Stimulated activated CD4-positive, alpha-beta T cell treated with anti-CD3 and anti-CD28 coated beads, Interleukin-15, amount 100 ng/mL, for 48 hours (primary cell): ENCODE measurements at regions not wholly inside any gene's neighbourhood (a gene's known extent, or its start where the extent isn't known, plus 50 kb on each side); places are given as distances from the start of the nearest gene placed in this dataset.

Source experiments
- DNase-seq, 2 donors: peaks; one replicate each; pipeline ENCODE4 v3.0.0-alpha.2; 2020; ENCODE audit warnings: low read depth in 2 of 2

DNA sequence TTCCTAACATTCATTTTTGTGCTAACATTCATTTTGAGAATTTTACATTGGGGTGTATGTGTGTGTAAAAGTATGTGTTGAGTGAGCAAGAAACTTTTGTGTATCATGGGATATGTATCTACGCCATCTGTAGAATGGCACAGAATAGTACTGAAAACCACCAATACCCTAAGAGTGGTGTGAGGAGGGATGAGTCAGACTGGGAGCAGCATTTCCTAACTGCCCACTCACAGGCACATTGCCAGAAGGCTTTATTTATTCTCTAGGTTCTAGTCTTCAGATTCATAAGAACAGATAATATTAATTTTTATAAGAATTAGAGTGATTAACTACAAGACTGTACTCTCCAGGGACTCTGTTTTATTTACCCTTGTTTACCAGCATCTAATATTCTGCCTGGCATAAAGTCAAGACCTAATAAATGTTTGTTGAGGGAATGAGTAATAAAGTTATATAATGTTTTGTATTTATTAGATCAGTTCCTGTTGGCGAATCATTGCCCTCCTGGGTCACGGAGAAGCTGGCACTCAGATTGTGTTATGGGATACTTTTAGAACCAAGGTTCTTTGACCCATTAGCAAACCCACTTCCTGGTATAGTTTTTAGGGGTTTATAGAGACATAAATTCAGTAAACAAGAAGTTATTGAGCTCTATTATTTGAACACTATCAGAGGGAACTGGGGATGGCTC is 159.1 kb upstream of the PPP2R2B start:
- DNase-seq = no peak

DNA sequence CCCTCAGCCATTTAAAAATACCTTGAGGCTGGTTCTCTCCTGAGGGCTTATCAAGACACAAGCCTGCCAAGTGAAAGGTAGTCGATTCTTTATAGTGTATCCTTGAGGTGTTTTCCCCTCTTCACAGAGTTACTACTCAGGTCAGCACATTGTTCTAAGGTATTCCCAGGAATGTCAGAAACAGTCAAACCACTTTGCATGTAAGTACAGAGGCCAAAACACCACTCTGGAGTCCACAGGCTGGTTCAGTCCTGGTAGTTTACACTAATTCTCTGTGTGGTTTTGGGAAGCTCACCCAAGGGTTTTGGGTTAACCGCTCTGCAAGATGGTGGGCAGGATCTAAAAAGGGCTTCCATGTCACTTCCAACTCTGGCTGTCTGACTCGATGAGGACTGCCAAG is 162.3 kb upstream of the PPP2R2B start:
- DNase-seq = no peak

DNA sequence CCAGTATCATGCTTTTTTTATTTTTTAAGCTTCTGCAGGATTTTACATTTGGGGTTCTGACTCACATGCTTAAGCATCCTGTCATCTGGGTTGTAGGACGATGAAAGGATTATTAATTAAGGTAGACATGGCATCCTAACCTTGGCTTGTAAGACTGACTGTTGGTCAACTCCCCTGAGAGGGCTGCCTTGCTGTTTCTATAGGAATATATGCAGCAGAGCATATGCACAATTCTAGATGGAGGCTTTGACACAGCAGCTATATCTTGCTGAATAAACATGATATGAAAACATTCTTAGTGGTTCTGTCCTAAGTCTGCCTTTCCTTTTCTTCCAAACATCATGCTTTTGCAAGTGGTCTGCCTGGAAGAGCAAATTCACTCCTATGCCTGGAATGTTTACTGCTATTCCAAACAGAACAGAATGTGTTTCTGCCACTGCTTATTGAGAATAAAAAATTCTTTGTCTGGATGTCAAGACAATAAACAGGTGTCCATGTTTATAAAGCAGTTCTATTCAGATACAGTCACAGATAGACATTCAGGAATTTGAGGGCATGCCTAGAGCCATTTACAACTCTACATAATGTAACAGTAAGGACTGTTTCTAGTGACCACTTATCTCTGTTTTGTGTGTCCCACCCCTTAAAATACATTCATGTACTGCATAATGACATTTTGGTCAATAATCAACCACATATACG is 166.2 kb upstream of the PPP2R2B start:
- DNase-seq = no peak

DNA sequence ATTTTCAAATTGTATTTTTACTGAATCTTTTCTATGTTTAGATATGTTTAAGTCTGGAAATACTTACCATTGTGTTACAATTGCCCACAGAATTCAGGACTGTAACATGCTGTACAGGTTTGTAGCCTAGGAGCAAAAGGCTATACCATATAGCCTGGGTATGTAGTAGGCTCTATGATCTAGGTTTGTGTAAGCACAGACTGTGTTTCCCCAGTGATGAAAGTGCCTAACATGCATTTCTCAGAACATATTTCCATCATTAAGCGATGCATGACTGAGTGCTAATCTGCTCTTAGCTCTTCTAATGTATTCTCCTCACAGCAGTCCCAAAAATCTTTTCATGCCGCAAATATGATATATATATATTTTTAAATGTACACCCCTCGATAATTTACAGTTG is 166.7 kb upstream of the PPP2R2B start:
- DNase-seq = no peak

DNA sequence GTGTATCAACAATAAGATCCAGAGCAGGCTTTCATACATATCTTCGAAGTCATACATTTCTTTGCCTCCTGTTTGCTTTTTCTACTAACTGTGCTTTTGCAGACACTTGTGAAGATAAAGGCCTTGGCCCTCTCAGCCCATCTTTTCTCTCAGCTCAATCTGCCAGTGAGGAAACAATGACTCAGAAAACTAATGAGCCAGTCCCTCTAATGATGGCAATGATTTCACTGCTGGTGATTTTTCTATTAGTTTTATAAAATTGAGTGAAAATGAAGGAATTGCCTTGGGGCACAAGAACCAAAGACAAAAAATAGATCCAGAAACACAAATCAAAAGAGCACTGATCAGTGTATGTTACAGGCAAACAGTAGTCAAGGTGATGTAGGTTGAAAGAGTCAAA is 167.7 kb upstream of the PPP2R2B start:
- no peak for DNase-seq

DNA sequence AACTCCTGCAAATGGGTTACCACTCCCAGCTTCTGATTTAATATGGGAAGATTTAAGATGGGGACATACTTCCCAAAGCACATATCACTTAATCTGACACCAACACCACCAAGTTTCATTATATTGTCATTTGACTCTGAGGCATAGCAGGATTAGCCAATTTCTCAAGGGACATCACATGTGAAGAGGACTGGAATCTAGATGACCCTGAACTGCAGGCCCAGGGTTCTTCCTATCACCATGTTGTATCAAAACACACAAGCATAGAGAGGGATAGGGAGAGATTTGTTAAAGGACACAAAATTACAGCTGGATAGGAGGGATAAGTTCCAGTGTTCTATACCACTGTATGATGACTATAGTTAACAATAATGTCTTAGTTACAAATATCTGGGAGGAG is 168.3 kb upstream of the PPP2R2B start:
- DNase-seq = no peak

DNA sequence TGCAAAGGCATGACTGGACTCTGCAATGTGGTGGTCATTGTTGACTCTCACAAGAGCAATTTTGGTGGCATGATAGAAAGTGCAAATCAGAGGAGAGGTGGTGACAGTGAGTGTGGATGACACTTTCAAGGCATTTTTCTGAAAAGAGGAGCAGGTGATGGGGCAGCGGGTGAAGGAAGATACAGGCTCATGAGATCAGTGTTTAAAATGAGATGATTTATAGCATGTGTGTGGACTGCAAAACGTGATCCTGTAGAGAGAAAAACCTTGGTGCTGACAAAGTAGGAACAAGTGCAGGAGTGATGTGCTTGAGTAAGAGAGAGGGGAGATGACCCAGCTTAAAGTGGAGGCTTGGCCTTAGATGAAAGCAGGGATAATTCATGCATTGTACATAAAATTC is 171.2 kb upstream of the PPP2R2B start:
- DNase-seq = no peak

DNA sequence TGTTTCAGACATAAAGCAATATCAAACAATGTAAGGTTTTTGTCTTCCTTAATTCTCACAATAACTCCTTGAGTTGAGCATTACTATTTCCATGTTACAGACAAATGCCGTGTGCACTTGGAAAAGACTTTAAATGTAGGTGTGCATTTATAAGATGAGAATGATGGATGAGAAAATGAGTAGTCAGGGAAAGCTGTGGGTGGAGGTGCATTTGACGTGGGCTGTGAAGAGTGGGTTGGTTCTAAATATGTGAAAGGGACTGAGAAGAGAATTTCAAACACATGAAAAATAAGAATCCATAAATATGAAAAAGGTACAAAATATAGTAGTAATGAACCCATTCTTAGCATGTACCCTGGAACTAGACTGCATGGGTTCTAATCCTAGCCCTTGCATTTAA is 171.6 kb upstream of the PPP2R2B start:
- DNase-seq = no peak

DNA sequence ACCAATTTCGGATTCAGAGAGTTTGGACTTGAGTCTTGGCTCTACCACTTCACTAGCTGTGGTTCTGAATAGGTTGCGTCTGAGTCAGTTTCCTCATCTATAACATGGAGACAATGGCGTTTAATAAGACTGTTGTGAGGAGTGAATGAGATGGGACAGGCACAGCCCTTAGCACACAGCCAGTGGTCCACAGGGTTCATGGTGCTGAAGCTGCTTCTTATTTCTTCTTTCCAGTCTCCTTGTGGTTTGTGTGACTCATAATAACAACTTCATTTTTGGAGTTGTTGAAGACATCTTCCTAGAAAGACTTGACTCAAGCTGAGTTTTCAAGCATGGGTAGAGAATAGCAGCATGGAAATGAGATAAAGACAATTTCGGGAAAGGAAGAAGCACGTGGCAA is 172.6 kb upstream of the PPP2R2B start:
- no peak for DNase-seq

DNA sequence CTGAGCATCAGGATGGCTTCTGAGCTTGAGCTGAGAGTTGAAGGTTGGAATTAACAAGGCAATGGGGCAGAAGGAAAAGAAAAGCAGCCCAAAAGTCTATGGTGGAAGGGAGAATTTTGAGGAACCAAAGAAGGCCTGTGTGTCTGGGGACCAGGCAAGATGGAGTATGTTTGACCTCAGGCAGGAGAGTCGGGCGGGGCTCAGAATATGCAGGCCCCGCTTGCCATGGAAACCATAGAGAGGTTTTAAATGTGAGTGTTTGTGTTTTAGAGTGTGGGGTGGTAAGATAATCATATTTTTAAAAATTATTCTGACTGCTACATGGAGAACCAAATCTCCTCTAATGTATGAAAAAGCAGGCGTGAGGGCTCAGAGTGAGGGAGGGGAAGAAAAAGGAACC is 174.0 kb upstream of the PPP2R2B start:
- DNase-seq = no peak

DNA sequence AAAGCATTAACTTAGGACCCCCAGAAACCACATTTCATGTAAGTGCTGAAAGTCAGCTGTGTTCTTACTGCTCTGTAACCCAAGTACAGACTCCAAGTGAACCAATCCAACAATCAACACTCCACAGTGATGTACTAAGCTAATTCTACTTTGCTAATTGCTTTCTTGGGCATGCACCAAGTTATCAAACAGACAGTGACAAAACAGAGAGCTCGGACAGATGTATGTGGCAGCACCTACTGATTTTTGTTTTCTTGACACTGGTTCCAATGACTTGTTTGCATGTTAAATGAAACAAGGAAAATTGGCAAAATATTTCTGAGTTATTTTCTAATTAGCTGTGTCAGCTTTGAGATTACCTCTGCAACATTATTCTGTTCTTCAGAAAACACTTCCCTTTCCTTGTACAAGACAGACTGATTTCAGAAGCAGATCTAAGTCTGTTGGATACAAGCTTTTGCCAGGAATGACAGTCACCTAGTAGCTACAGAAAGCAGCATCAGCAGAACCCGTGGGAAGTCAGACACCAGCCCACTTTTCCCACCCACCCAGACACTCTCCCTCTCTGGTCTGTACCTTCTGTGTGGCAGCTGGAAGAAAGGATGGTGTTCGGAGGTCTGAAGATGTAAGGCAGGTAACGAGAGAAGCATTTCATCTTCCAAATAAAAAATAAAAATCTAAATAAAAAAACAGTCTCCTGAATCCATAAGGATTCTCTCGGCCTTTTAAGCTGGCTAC is 176.7 kb upstream of the PPP2R2B start:
- no peak for DNase-seq

DNA sequence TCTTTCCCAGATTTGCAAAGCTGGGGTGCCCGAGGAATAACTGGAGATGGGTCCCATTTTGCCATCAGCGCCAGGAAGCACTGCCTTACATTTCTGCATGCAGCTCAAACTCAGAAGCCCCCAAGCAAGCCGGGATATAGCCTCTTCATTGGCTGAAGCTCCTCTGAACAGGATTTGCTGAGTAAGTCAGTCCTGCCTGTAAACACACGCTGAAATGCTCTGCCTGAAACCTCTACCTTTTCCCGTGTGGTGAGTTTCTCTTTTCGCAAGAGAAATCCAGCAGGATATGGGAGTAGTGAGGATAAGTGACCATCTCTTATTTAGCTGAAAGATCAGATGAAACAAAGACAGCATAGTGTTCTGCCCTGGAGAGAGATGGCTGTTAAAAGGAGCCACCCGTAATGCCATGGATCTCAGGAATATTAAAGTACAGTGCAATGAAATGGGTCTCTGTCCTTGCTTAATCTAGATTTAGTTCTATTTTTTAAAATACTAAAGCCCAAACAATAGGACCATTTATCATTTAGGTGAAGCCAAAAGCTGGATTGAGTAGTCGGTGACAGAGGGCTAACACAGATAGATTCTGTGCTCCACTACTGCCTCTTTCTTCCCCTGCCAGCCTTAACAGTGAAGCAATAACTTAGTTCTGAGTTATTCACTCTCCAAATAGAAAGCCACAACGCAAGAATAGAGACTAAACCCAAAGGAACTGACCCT is 177.5 kb upstream of the PPP2R2B start:
- no peak for DNase-seq

DNA sequence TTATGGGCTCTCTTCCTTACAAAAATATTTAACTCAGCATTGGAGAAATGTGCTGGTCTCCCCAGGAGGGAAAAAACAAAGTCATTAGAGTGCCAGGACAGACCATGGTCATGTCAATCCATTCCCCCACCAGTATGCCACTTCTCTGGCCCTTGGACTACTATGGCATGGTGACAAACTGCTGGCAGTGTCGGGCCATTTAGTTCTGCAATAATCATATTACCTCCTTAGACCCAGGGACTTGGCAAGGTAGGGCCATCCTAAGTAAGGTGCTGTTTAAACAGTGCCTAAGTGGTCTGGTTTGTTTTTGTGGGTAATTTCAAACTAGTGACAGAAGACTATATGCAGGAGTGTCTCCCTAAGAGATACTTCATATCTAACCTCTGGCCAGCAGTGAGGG is 177.8 kb upstream of the STK32A start:
- DNase-seq = no peak

DNA sequence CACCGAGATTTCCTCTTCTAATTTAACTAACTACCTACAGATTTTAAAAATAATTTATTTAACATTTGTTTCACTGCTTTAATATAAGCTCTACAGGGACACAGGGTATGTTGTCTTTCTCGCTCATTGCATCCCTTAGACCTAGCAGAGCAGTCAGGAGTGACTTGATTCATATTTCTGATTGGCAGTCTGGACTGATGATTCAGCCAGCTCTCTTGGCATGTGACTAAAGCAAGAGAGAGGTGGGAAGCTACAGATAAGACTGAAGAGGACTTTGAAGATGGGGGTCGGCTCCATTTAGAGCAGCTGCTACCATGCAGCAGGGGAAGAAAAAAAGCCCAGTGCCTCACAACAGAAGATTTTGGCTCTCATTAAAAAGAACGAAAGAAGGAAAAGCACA is 173.4 kb upstream of the STK32A start:
- DNase-seq = no peak

DNA sequence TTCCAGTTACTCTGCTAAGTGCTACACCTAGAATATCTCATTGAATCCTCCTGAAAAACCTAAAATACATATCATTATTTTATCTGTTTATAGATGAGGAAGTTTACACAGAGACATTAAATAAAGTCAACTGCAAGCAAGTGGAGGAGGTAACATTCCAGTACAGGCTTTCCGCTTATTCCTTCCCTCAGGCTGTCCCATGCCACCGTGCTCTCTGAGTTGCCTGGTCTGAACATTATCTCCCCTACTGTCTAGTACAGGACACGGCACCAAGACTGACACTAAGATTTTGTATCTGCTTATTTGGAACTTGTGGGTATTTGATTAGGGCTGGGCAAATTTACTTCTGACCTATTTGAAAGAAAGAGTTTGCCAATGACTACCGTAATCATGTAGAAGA is 172.4 kb upstream of the STK32A start:
- no peak for DNase-seq

DNA sequence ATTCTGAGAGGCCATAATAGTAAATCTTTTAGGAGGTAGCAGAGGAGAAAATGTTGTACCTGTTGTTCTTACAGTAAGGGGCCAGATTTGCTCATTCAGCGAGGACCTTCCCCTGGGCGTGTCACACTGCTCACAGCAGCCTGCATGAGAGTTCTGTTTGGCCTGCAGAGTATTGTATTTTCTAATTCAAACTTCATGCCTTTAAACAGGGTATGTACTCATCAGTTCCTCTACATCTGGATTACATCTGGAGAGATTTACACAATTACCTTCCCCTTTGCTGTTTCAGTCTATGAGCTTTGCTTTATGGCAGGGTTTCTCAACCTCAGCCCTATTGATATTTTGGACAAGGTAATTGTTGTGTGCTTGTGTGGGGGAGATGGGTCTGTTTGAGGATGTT is 170.9 kb upstream of the STK32A start:
- no peak for DNase-seq

DNA sequence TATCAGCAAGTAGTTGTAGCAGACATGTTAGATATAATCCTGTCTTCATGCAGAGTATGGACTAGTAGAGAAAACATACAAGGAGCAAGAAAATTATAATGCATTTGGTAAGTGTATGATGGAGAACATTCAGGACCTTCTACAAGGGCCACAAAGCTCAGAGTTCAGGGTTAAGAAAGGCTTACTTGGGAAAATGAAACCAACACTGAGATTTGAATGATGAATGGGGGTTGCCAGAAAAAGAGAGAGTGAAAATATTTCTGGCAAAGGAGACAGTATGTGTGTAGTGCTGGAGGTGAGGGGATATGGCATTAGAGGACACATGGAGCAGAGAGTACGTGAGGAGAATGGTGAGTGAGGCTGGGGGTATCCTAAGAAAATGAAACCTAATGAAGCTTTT is 169.8 kb upstream of the STK32A start:
- DNase-seq = no peak

DNA sequence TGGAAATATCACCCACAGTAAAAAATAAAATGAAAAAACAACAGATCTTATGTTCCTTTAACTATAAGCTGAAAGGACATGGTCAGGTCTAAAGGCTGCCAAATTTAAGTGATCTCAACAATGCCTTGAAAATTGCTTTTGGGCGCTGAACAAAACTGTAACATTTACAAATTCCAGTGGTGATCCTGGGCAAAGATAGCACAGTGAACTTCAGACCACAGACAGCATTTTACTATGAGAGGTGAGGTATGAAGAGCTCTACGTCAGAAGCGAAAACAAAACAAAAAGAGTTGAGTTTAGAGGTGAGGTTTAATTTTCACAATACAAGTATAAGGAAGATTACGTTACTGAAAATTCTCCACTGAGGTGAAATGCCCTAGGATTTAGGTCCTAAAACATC is 165.8 kb upstream of the STK32A start:
- DNase-seq = no peak

DNA sequence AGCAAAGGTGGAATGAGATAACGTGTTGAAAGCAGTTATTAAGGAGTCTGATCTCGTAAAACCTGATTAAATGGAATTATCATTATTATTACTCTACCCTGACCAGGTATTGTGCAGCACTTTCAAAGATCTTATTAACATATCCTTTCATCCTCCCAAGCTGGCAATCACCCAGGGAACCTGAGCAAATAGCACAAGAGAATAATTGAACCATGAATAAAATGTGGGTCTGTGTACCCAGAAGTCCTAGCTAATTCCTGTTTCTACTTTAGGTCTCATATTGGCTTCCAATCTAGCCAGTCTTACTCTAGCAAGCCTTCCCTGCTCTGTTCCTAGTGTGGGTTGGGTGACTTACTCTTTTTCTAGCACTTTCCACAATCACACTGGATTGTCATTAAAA is 162.2 kb upstream of the STK32A start:
- DNase-seq = no peak

DNA sequence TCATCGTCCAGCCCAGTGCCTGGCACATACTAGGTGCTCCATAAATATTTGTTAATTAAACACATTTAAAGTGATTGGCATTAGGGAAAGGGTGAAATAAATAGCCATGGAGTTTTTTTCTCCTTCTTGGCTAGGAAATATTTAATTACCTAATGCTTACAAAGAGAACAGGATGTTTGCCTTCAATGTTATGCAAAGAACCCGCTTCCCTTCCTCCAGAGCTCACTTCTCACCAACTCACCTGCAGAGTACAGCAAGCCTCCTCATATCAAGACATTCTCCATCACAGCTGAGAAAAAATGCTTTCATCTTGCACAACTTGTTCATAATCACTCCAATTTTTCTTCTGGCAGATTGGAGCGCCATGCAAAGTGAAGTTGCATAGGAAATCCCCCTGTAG is 161.7 kb upstream of the STK32A start:
- no peak for DNase-seq

DNA sequence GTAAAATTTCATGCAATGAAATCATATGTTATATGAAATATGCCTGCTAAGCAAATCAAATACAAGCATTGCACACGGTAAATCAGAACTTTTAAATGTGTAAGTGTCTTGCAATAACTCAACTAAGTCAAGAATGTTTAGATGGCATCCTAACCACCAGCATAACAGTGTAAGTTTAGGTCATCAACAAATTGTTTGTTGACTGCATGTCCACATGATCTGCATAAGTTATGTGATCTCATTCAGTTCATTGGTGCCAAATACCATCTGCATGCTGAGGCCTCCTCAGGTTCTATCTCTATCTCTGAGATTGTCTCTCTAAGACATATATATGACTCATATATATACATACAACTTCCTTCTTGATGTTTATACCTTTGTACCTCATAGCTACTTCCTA is 159.6 kb upstream of the STK32A start:
- no peak for DNase-seq

DNA sequence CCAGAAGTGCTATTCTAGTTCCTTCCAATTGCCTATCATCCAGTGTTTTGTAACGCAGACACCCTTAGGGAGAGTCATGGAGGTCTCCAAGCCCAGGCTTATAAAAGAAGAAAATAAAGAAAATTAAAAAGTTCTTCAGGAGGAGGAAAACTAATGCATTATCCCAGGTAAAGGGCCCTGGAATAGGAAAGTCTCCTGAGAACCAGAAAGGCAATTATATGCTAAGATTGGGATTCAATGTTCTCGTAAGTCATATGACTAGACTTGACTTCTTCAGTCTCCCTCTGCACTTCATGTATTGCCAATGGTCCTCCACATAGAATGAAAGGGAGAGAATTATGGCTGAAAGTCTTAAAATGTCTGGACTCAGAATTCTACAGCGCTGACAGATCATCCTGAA is 154.4 kb upstream of the STK32A start:
- DNase-seq = no peak
